Umbilical cord (tissue), 1 donor: ENCODE measurements at regions not wholly inside any gene's neighbourhood (a gene's known extent, or its start where the extent isn't known, plus 50 kb on each side); places are given as distances from the start of the nearest gene placed in this dataset.

Experiments
- DNase-seq: peaks from one replicate; pipeline ENCODE4 v3.0.0-alpha.2; 2015; ENCODE audit warnings: low spot score

DNA sequence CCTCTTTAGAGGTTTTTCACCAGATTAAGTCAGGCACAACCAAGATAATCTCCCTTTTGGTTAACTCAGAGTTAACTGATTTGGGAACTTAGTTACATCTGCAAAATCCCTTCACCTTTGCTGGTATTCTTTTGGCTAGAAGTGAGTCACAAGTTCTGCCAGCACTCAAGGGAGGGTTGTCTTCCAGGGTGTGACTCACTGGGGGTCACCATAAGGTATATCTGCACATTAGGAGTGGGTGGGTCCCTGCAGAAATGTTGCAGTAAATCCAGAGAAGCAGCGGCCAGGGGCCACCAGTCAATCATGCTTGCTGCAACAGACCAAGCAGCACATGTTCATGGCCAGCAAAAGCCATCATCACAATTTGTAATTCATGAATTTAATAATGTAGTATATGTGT lies 59.8 kb upstream of the MAML3 start:
- DNase-seq: no peak

DNA sequence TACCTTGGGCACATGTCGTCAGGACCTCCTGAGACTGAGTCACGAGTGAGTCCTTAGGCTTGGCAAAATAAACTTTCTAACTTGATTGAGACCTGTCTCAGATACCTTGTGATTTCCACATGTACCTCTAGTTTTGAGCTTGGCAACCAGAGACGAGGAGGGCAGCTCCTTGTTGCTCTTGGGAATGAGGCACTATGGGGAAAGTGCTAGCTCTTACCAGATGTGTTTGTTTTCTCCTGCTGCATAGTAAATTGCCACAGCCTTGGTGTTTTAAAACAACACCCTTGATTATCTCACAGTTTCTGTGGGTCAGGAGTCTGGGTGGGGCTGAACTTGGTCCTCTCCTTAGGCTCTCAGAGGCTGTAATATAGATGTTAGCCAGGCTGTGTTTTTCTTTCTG lies 59.1 kb upstream of the MAML3 start:
- DNase-seq: no peak

- no peak for DNase-seq
Observed at GRCh38 chr4:140212646-140213045, 58.7 kb upstream of the MAML3 start.

- no peak for DNase-seq
Observed at GRCh38 chr4:140212194-140212593, 58.2 kb upstream of the MAML3 start.

DNA sequence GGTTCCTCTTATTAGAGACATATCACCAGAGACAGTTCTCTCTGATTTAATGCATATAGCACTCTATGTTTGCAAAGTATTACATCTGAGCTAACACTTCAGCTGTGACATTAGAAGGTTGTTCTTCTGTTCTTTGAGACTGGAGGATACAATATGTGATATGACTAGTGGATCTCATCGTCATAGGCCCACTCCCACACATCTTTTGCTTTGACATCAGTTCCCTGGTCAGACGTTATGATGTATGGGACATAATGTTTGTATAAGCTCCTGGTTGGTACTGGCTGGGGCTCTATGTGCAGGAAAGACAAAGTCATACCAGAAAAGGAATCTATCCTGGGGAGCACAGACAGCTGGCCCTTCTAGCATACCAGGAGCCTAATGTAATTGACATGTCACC lies 57.7 kb upstream of the MAML3 start:
- DNase-seq: no peak

- no peak for DNase-seq
Observed at GRCh38 chr4:140211161-140211560, 57.2 kb upstream of the MAML3 start.

GRCh38 chr4:140208921-140209320 lies 54.9 kb upstream of the MAML3 start:
- no peak for DNase-seq
